Lower leg skin (tissue), 4 donors: ENCODE measurements at regions not wholly inside any gene's neighbourhood (a gene's known extent, or its start where the extent isn't known, plus 50 kb on each side); places are given as distances from the start of the nearest gene placed in this dataset.

Experiments
- DNase-seq, 2 donors: peaks; one replicate each; pipeline ENCODE4 v3.0.0-alpha.2; 2019; ENCODE audit warnings: low spot score in 2 of 2
- H3K4me3 ChIP-seq: fragments of 200-600 bp; sonication (generic); 2 replicates; pipeline ENCODE4 v1.5.1; 2017; ENCODE audit warnings: mild to moderate bottlenecking, low read depth; ENCODE audit not compliant: poor library complexity, severe bottlenecking
- POLR2A ChIP-seq, 2 donors: fragments of 450-650 bp; IDR thresholded peaks; one replicate each; pipeline ENCODE4 v1.6.1; 2016 to 2017; ENCODE audit warnings: antibody characterized with exemption in 2 of 2, mild to moderate bottlenecking in 1 of 2, moderate library complexity in 1 of 2
- whole genome bisulfite sequencing, 2 donors: methylation state at CpG; one replicate each; pipeline ENCODE4 v1.1.5; 2018; 5-methylcytosine and 5-hydroxymethylcytosine counted together
- intact Hi-C: fragments of 100-400 bp; cut with DNase I; formaldehyde crosslinking; loops from one replicate; pipeline ENCODE4 v1.15.0; 2023; ENCODE audit warnings: low total_unique reads
- TF ChIP-seq, protein P1 (sequence below), 3 donors: fragments of 450-650 bp; IDR thresholded peaks; one replicate each; pipeline ENCODE4 v1.5.1; 2016; ENCODE audit warnings: antibody characterized with exemption in 3 of 3, mild to moderate bottlenecking in 3 of 3, moderate library complexity in 2 of 3

DNA sequence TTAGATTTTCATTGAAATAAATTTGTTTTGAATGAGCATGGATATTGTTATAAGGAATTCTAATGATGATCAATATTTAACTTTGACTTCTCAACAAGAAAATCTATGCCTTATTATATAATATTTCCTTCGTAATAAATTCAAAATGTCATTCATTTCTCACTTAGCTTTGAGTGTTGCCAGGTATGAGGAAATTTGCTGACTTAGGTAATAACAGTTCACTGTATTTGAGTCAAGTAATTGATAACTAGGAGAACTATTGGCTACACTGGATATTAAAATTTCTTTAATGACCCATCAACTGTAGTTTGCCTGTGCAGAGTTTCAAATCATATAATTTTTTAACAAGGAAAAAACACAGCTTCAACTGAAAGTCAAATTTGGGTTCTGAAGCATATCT is 746.6 kb downstream of the SLITRK5 start:
- no peak overlapping the region for H3K4me3 ChIP-seq
- DNase-seq = no peak
- TF ChIP-seq, protein P1, sequence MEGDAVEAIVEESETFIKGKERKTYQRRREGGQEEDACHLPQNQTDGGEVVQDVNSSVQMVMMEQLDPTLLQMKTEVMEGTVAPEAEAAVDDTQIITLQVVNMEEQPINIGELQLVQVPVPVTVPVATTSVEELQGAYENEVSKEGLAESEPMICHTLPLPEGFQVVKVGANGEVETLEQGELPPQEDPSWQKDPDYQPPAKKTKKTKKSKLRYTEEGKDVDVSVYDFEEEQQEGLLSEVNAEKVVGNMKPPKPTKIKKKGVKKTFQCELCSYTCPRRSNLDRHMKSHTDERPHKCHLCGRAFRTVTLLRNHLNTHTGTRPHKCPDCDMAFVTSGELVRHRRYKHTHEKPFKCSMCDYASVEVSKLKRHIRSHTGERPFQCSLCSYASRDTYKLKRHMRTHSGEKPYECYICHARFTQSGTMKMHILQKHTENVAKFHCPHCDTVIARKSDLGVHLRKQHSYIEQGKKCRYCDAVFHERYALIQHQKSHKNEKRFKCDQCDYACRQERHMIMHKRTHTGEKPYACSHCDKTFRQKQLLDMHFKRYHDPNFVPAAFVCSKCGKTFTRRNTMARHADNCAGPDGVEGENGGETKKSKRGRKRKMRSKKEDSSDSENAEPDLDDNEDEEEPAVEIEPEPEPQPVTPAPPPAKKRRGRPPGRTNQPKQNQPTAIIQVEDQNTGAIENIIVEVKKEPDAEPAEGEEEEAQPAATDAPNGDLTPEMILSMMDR (IDR thresholded peaks at IDR 0.05) = no peak
- no peak for TF ChIP-seq POLR2A (IDR thresholded peaks at IDR 0.05)
- WGBS, 2 donors = 38 to 41% methylated on average over 1 of the region's 1 CpG
- intact Hi-C loops = no loop called here

DNA sequence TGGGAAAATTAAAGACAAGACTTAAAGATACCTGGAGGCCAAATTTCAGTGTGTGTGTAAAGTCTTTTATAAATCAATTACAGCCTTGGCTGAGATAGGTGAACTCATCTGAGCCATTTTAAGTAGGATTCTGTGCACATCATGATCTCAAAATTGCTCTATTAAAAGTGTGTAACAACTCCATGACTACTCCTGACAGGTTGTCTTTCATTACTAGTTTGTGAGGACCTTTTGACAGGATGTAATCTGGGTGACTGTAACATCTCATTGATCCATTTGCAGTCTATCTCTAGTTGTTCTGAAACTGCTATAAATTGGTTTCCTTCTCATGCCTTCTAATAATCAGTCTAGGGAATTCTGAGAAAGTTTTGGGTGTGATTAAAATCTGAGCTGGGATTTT is 753.3 kb downstream of the SLITRK5 start:
- intact Hi-C loops = no loop called here
- no peak for TF ChIP-seq POLR2A (IDR thresholded peaks at IDR 0.05)
- TF ChIP-seq, protein P1 (IDR thresholded peaks at IDR 0.05) = no peak
- H3K4me3 ChIP-seq = no peak overlapping the region
- no peak for DNase-seq

DNA sequence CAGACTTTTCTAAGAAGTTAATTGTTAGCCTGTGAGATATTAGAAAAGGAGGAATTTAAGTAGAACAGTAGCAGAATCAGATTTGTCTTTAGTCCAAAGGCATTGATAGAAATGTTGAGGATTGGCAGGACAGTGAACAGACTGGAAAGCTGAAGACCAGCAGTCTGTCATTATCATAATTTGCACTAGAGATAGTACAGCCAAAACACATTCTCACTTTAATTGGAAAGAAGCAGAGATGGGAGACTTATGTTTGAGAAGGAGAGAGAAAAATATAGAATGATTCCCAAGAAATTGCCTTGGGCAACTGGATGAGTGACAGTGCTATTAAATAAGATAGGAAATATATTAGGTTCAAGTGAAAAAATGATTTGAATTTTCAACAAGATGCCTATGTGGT is 755.5 kb downstream of the SLITRK5 start:
- no peak overlapping the region for H3K4me3 ChIP-seq
- no peak for TF ChIP-seq POLR2A (IDR thresholded peaks at IDR 0.05)
- TF ChIP-seq, protein P1 (IDR thresholded peaks at IDR 0.05) = no peak
- DNase-seq = no peak
- intact Hi-C loops = no loop called here

DNA sequence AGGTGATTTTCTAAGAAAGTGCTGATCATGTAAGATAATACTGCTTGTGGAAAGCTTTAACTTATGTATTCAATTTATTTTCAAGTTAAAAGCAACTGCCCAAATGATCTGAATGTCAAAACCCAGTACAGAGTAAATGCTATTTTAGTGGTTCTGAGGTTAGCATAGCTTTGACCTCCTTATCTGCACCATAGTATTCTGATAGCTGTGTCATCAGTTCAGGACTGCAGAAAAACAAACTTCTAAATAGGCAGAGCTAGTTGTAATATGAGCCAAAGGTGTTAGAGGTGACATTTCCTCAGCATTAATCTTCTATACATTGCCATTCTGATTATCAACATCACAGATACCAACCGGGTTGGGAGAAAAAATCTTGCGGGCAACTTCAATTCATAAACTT is 758.7 kb downstream of the SLITRK5 start:
- TF ChIP-seq POLR2A (IDR thresholded peaks at IDR 0.05) = no peak
- TF ChIP-seq, protein P1 (IDR thresholded peaks at IDR 0.05) = no peak
- no peak for DNase-seq
- intact Hi-C loops = no loop called here
- 81% methylated on average over 2 of the region's 2 CpGs for WGBS, 2 donors
- no peak overlapping the region for H3K4me3 ChIP-seq

DNA sequence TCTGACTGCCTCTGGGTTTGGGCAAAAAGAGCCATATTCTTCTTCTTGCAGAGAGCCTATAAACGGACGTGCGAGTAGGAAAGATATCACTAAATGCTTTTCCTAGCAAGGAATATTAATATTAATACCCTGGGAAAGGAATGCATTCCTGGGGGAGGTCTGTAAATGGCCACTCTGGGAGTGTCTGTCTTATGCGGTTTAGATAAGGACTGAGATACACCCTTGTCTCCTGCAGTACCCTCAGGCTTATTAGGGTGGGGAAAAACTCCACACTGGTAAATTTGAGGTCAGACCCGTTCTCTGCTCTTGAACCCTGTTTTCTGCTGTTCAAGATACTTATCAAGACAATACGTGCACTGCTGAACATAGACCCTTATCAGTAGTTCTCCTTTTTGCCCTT is 763.8 kb downstream of the SLITRK5 start:
- WGBS, 2 donors = 85 to 89% methylated on average over 6 of the region's 6 CpGs
- H3K4me3 ChIP-seq = no peak overlapping the region
- TF ChIP-seq, protein P1 (IDR thresholded peaks at IDR 0.05) = no peak
- intact Hi-C loops = no loop called here
- DNase-seq = no peak

DNA sequence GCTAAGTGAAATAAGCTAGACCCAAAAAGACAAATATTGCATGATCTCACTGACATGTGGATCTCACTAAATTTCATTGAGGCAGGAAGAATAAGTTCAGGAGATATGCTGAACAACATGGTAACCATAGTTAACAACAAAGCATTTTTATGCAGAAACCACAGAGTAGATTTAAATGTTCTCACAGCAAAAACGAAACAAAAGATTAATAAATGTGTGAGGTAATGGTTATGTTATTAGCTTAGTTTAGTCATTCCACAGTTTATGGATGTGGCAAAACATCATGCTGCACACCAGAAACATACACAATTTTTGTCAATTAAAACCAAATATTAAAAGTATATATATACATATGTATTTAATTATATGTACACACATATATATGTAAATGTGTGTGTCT is 765.8 kb downstream of the SLITRK5 start:
- no peak for TF ChIP-seq POLR2A (IDR thresholded peaks at IDR 0.05)
- TF ChIP-seq, protein P1 (IDR thresholded peaks at IDR 0.05) = no peak
- 51 to 67% methylated on average over 1 of the region's 1 CpG for WGBS, 2 donors
- DNase-seq = no peak
- intact Hi-C loops = no loop called here
- no peak overlapping the region for H3K4me3 ChIP-seq
